Right lobe of liver (tissue), 4 donors: ENCODE measurements at regions not wholly inside any gene's neighbourhood (a gene's known extent, or its start where the extent isn't known, plus 50 kb on each side); places are given as distances from the start of the nearest gene placed in this dataset.

Source experiments
- CTCF ChIP-seq, 4 donors: fragments of 200-600 bp in 3 of 4; fragments of 450-650 bp in 1 of 4; IDR thresholded peaks; one replicate each; pipeline versions ENCODE4 v1.5.1 to v1.8.0; 2016 to 2022; ENCODE audit warnings: antibody characterized with exemption in 4 of 4, mild to moderate bottlenecking in 2 of 4
- POLR2A ChIP-seq: fragments of 450-650 bp; IDR thresholded peaks from one replicate; pipeline ENCODE4 v1.6.1; 2017; ENCODE audit warnings: antibody characterized with exemption, mild to moderate bottlenecking
- donor health status: DM: no; HTN: no; CAD: no.
- donor health status: DM: no; HTN: no; CAD: no.
- donor health status: DM: no; HTN: yes; CAD: no.

GRCh38 chr3:59601486-59601885, 551.7 kb upstream of the CFAP20DC start:
- TF ChIP-seq CTCF (IDR thresholded peaks at IDR 0.05): no peak
- no peak for TF ChIP-seq POLR2A
